NCI-H69 (cell line): ENCODE measurements at regions not wholly inside any gene's neighbourhood (a gene's known extent, or its start where the extent isn't known, plus 50 kb on each side); places are given as distances from the start of the nearest gene placed in this dataset.

ENCODE experiments used
- DNase-seq: peaks from one replicate; lab custom pipeline; 2025; lab: John Stamatoyannopoulos, UW

GRCh38 chr13:22092791-22093560 lies 422.1 kb downstream of the FGF9 start:
- DNase-seq, result no peak

- DNase-seq, result peak; percentile 46
Measured at GRCh38 chr13:22095794-22096193, 424.9 kb downstream of the FGF9 start.

- DNase-seq, result no peak
Measured at GRCh38 chr13:22099585-22099984, 428.7 kb downstream of the FGF9 start.

- no peak for DNase-seq
Measured at GRCh38 chr13:22102271-22102670, 431.4 kb downstream of the FGF9 start.

- no peak for DNase-seq
Measured at GRCh38 chr13:22103046-22104027, 432.5 kb downstream of the FGF9 start.

GRCh38 chr13:22106058-22106457 lies 435.2 kb downstream of the FGF9 start:
- no peak for DNase-seq

- peak; percentile 57 for DNase-seq
Measured at GRCh38 chr13:22107549-22107948, 436.7 kb downstream of the FGF9 start.

- no peak for DNase-seq
Measured at GRCh38 chr13:22108283-22108942, 437.5 kb downstream of the FGF9 start.

- DNase-seq, result no peak
Measured at GRCh38 chr13:22108979-22109378, 438.1 kb downstream of the FGF9 start.

GRCh38 chr13:22110368-22110767 lies 439.5 kb downstream of the FGF9 start:
- DNase-seq, result no peak

- DNase-seq, result no peak
Measured at GRCh38 chr13:22111152-22111783, 440.4 kb downstream of the FGF9 start.

GRCh38 chr13:22111961-22112360 lies 441.1 kb downstream of the FGF9 start:
- DNase-seq, result no peak

GRCh38 chr13:22112956-22113745 lies 442.3 kb downstream of the FGF9 start:
- DNase-seq, result no peak

- DNase-seq, result peak; percentile 2
Measured at GRCh38 chr13:22114630-22115311, 443.9 kb downstream of the FGF9 start.

GRCh38 chr13:22118158-22118557 lies 447.3 kb downstream of the FGF9 start:
- DNase-seq, result no peak

- no peak for DNase-seq
Measured at GRCh38 chr13:22120646-22121045, 449.8 kb downstream of the FGF9 start.

- no peak for DNase-seq
Measured at GRCh38 chr13:22121146-22121739, 450.4 kb downstream of the FGF9 start.

GRCh38 chr13:22126433-22127021 lies 455.7 kb downstream of the FGF9 start:
- DNase-seq, result no peak

- DNase-seq, result no peak
Measured at GRCh38 chr13:22127277-22128164, 456.6 kb downstream of the FGF9 start.
